ENCODE measurements at regions not wholly inside any gene's neighbourhood (a gene's known extent, or its start where the extent isn't known, plus 50 kb on each side); places are given as distances from the start of the nearest gene placed in this dataset.

- TF ChIP-seq CTCF (conservative IDR thresholded peaks at IDR 0.05; ENCODE audit: low read depth in 2 of 2) (no peak), JUNB (IDR thresholded peaks at IDR 0.05; ENCODE audit: unreplicated experiment) (no peak), ETS1 (IDR thresholded peaks at IDR 0.05) (no peak), EZH2 (IDR thresholded peaks at IDR 0.05; ENCODE audit: low read depth, unreplicated experiment) (no peak), CREB1 (CRISPR knock-in tag; IDR thresholded peaks at IDR 0.05; ENCODE audit: low read depth) (no peak), POLR2AphosphoS5 (IDR thresholded peaks at IDR 0.05; ENCODE audit: low read depth) (no peak)
These were observed 130.9 kb upstream of the TP63 start for GRCh38 chr3:189500299-189500698.
